ENCODE measurements at regions not wholly inside any gene's neighbourhood (a gene's known extent, or its start where the extent isn't known, plus 50 kb on each side); places are given as distances from the start of the nearest gene placed in this dataset.

DNA sequence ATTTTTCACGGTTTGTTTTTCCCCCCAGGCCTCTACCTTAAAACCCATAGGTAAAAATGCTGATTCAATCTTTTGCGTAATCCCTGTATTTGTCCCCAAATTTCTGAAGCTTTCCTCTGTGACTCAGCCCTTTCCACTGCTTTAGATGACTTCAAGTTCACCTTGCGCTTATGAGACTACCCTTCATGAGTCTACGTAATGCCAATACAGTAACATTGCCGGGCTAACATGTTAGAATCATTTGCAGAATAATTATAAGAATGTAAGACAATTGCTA, 283.0 kb downstream of the TMX3 start:
- Histone ChIP-seq H3K4me1 (ENCODE audit: insufficient read depth, low read length, poor library complexity, severe bottlenecking) (no peaks in the 10 kb centered on the region), H3K27me3 (ENCODE audit: insufficient read depth, low read length, poor library complexity, severe bottlenecking) (no peaks in the 10 kb centered on the region), H3K4me3 (ENCODE audit: low read length, poor library complexity, severe bottlenecking) (no peak overlapping the region), H3K4me2 (ENCODE audit: low read depth, low read length, poor library complexity, severe bottlenecking) (no peak overlapping the region), H3K9me3 (ENCODE audit: insufficient read depth, low read depth, low read length) (no peaks in the 10 kb centered on the region), H3K9me2 (replicated peaks; ENCODE audit: low read depth, low read length) (no peaks in the 10 kb centered on the region), H4K20me1 (ENCODE audit: insufficient read depth, low read length, poor library complexity, severe bottlenecking) (no peaks in the 10 kb centered on the region), H3K79me2 (ENCODE audit: insufficient read depth, low read length) (no peaks in the 10 kb centered on the region), H3K9ac (ENCODE audit: low read depth, low read length, poor library complexity, severe bottlenecking) (no peak overlapping the region), H3F3A (ENCODE audit: low read depth) (no peaks in the 10 kb centered on the region), H2AFZ (ENCODE audit: low read length) (no peak overlapping the region), H3K36me3 (ENCODE audit: insufficient read depth, low read length) (no peaks in the 10 kb centered on the region)
- no peak for TF ChIP-seq EZH2phosphoT487 (IDR thresholded peaks at IDR 0.05; ENCODE audit: borderline replicate concordance)
- TF ChIP-seq, protein P1, sequence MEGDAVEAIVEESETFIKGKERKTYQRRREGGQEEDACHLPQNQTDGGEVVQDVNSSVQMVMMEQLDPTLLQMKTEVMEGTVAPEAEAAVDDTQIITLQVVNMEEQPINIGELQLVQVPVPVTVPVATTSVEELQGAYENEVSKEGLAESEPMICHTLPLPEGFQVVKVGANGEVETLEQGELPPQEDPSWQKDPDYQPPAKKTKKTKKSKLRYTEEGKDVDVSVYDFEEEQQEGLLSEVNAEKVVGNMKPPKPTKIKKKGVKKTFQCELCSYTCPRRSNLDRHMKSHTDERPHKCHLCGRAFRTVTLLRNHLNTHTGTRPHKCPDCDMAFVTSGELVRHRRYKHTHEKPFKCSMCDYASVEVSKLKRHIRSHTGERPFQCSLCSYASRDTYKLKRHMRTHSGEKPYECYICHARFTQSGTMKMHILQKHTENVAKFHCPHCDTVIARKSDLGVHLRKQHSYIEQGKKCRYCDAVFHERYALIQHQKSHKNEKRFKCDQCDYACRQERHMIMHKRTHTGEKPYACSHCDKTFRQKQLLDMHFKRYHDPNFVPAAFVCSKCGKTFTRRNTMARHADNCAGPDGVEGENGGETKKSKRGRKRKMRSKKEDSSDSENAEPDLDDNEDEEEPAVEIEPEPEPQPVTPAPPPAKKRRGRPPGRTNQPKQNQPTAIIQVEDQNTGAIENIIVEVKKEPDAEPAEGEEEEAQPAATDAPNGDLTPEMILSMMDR (conservative IDR thresholded peaks at IDR 0.05; ENCODE audit: low read length): no peak

DNA sequence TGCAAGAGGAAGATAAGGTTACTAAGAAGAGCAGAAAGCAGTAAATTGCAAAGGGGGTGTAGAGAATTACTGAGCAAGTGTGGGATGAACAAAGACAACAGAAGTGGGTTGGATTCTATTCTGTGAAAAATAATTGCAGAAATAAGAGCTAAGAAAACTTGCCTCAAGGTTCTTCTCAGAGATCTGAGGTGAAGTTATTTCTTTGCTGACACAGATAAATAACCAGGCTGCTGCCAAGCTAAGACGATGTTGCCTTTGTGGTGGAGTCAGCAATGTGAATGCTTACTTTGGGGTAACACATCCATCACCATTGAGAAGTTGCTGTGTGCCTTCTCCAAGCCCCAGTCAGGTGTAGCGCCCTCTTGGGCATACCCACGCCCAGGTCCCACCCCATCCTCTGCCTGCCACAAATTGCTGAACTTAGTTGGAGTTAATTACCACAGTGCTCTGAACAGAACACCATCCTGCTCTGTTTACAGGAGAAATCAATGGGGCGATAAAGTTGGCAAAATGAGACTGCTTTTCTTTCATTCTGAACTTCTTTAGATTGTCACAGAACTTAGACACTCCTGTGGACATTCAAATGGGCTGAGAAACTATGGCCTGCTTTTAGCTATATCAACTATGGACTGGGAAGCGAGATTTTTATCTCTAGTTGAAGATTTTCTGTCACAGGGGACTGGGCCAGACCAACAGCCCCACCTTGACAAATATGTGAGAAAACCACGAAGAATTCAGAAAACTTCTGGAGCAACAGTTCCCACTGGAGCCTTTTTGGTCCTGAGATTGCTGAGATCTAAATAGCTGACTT, 283.6 kb downstream of the TMX3 start:
- Histone ChIP-seq H3K36me3 (ENCODE audit: insufficient read depth, low read length) (no peaks in the 10 kb centered on the region), H2AFZ (ENCODE audit: low read length) (no peak overlapping the region)

DNA sequence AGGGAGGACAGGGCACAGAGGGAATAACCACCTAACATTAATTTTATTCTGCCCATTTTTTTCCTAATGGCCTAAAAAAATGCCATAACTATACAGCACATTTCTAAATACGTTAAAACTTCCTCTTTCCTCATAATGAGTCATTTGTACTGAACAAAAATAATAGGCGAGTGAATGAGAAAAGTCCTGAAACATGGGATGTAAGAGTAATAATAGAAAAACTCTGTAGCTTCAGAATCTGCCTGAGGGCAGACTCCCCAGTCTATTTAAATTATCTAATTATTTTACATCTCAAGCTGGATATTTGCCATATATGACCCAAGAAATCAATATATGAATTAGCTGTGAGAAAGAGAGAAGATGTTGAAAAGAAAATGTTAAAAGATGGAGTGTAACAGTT, 285.1 kb downstream of the TMX3 start:
- H4K20me1 ChIP-seq (ENCODE audit: insufficient read depth, low read length, poor library complexity, severe bottlenecking): no peaks in the 10 kb centered on the region
- no peak overlapping the region for H3K9ac ChIP-seq (ENCODE audit: low read depth, low read length, poor library complexity, severe bottlenecking)
- no peaks in the 10 kb centered on the region for H3K9me2 ChIP-seq (replicated peaks; ENCODE audit: low read depth, low read length)
- H3K9me3 ChIP-seq (ENCODE audit: insufficient read depth, low read depth, low read length): no peaks in the 10 kb centered on the region
- H3F3A ChIP-seq (ENCODE audit: low read depth): no peaks in the 10 kb centered on the region
- no peak overlapping the region for H2AFZ ChIP-seq (ENCODE audit: low read length)
- TF ChIP-seq EZH2phosphoT487 (IDR thresholded peaks at IDR 0.05; ENCODE audit: borderline replicate concordance): no peak
- TF ChIP-seq, protein P1 (conservative IDR thresholded peaks at IDR 0.05; ENCODE audit: low read length): no peak
- H3K79me2 ChIP-seq (ENCODE audit: insufficient read depth, low read length): no peaks in the 10 kb centered on the region
- H3K4me3 ChIP-seq (ENCODE audit: low read length, poor library complexity, severe bottlenecking): no peak overlapping the region
- no peaks in the 10 kb centered on the region for H3K27me3 ChIP-seq (ENCODE audit: insufficient read depth, low read length, poor library complexity, severe bottlenecking)
- H3K4me2 ChIP-seq (ENCODE audit: low read depth, low read length, poor library complexity, severe bottlenecking): no peak overlapping the region
- H3K4me1 ChIP-seq (ENCODE audit: insufficient read depth, low read length, poor library complexity, severe bottlenecking): no peaks in the 10 kb centered on the region
- no peaks in the 10 kb centered on the region for H3K36me3 ChIP-seq (ENCODE audit: insufficient read depth, low read length)

More for the DNA sequence above, 283.6 kb downstream of the TMX3 start:
- no peaks in the 10 kb centered on the region for H4K20me1 ChIP-seq (ENCODE audit: insufficient read depth, low read length, poor library complexity, severe bottlenecking)
- H3K9ac ChIP-seq (ENCODE audit: low read depth, low read length, poor library complexity, severe bottlenecking): no peak overlapping the region
- no peaks in the 10 kb centered on the region for H3K9me3 ChIP-seq (ENCODE audit: insufficient read depth, low read depth, low read length)
- H3K79me2 ChIP-seq (ENCODE audit: insufficient read depth, low read length): no peaks in the 10 kb centered on the region
- no peak overlapping the region for H3K4me2 ChIP-seq (ENCODE audit: low read depth, low read length, poor library complexity, severe bottlenecking)
- TF ChIP-seq, protein P1 (conservative IDR thresholded peaks at IDR 0.05; ENCODE audit: low read length): no peak
- no peak for TF ChIP-seq EZH2phosphoT487 (IDR thresholded peaks at IDR 0.05; ENCODE audit: borderline replicate concordance)
- no peaks in the 10 kb centered on the region for H3K9me2 ChIP-seq (replicated peaks; ENCODE audit: low read depth, low read length)
- no peak overlapping the region for H3K4me3 ChIP-seq (ENCODE audit: low read length, poor library complexity, severe bottlenecking)
- H3K27me3 ChIP-seq (ENCODE audit: insufficient read depth, low read length, poor library complexity, severe bottlenecking): no peaks in the 10 kb centered on the region
- H3K4me1 ChIP-seq (ENCODE audit: insufficient read depth, low read length, poor library complexity, severe bottlenecking): no peaks in the 10 kb centered on the region
- H3F3A ChIP-seq (ENCODE audit: low read depth): no peaks in the 10 kb centered on the region
